Nephron progenitor cell (in vitro differentiated cells): ENCODE measurements at regions not wholly inside any gene's neighbourhood (a gene's known extent, or its start where the extent isn't known, plus 50 kb on each side); places are given as distances from the start of the nearest gene placed in this dataset.

Experiments
- DNase-seq: peaks from one replicate; pipeline ENCODE4 v3.0.0; 2021
- H3K27ac Mint-ChIP-seq: 2 replicates; pipeline ENCODE4 v1.8.0; 2021; ENCODE audit warnings: mild to moderate bottlenecking, moderate library complexity, mixed read lengths
- H3K27me3 Mint-ChIP-seq: 2 replicates; pipeline ENCODE4 v1.8.0; 2021; ENCODE audit warnings: mild to moderate bottlenecking, low read depth, mixed read lengths; ENCODE audit not compliant: poor library complexity
- H3K36me3 Mint-ChIP-seq: 2 replicates; pipeline ENCODE4 v1.8.0; 2021; ENCODE audit warnings: low read depth, mixed read lengths
- H3K4me1 Mint-ChIP-seq: 2 replicates; pipeline ENCODE4 v1.8.0; 2021; ENCODE audit warnings: mixed read lengths
- H3K4me3 Mint-ChIP-seq: 2 replicates; pipeline ENCODE4 v1.8.0; 2021; ENCODE audit warnings: mild to moderate bottlenecking, moderate library complexity, mixed read lengths
- H3K9me3 Mint-ChIP-seq: 2 replicates; pipeline ENCODE4 v1.8.0; 2021; ENCODE audit warnings: mild to moderate bottlenecking, moderate library complexity, mixed read lengths
- TF ChIP-seq, protein P1 (sequence below): fragments of 200-600 bp; sonication (generic); IDR thresholded peaks from 2 replicates; pipeline ENCODE4 v1.5.0; 2021; ENCODE audit warnings: antibody characterized with exemption

DNA sequence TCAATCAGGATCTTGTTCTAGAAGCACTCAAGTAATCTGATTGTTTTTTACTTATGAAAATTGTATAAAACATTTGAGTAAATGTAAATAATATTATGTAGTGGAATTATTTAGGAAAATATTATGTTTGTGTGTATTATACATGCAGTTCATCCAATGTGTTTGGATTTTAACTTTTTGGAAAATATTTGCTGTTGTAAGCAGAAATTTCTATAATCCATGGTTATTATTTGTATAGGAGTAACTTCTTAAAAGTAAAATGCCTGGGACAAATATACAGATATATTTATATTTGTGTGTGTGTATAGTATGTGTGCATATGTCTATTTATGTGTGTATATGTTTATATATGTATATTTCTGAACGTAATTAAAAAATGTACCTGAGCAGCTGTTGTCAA, 1394.6 kb upstream of the AGA start:
- Mint-ChIP-seq H3K27ac (no peak overlapping the region), H3K4me3 (no peak overlapping the region), H3K27me3 (peaks cover 4% of the 10 kb centered on the region), H3K36me3 (no peaks in the 10 kb centered on the region), H3K9me3 (no peaks in the 10 kb centered on the region), H3K4me1 (no peaks in the 10 kb centered on the region)
- DNase-seq = no peak
- TF ChIP-seq, protein P1, sequence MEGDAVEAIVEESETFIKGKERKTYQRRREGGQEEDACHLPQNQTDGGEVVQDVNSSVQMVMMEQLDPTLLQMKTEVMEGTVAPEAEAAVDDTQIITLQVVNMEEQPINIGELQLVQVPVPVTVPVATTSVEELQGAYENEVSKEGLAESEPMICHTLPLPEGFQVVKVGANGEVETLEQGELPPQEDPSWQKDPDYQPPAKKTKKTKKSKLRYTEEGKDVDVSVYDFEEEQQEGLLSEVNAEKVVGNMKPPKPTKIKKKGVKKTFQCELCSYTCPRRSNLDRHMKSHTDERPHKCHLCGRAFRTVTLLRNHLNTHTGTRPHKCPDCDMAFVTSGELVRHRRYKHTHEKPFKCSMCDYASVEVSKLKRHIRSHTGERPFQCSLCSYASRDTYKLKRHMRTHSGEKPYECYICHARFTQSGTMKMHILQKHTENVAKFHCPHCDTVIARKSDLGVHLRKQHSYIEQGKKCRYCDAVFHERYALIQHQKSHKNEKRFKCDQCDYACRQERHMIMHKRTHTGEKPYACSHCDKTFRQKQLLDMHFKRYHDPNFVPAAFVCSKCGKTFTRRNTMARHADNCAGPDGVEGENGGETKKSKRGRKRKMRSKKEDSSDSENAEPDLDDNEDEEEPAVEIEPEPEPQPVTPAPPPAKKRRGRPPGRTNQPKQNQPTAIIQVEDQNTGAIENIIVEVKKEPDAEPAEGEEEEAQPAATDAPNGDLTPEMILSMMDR = no peak

DNA sequence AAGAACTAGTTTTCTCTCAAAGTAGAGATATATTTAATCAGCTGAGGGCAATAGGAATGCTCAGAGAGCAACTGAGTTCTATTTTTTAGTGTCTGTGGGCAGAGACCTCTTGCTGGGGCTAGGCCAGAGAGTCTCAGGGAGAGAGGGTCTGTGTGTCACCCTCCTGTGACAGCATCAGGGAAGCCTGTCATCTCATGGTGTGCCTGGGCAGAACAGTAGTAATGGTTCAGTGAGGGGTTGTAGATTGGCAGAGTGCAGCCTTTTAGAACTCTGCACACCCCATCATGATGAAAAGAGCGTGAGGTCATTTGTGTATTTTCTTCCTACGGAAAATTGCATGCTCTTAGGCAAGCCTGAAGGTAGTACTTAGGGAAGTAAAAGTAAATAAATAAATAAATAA, 1396.5 kb upstream of the AGA start:
- H3K9me3 Mint-ChIP-seq = no peaks in the 10 kb centered on the region
- no peaks in the 10 kb centered on the region for H3K36me3 Mint-ChIP-seq
- H3K4me3 Mint-ChIP-seq = no peak overlapping the region
- H3K27ac Mint-ChIP-seq = no peak overlapping the region
- peaks cover 7% of the 10 kb centered on the region for H3K27me3 Mint-ChIP-seq
- DNase-seq = no peak
- TF ChIP-seq, protein P1 = no peak
- no peaks in the 10 kb centered on the region for H3K4me1 Mint-ChIP-seq

DNA sequence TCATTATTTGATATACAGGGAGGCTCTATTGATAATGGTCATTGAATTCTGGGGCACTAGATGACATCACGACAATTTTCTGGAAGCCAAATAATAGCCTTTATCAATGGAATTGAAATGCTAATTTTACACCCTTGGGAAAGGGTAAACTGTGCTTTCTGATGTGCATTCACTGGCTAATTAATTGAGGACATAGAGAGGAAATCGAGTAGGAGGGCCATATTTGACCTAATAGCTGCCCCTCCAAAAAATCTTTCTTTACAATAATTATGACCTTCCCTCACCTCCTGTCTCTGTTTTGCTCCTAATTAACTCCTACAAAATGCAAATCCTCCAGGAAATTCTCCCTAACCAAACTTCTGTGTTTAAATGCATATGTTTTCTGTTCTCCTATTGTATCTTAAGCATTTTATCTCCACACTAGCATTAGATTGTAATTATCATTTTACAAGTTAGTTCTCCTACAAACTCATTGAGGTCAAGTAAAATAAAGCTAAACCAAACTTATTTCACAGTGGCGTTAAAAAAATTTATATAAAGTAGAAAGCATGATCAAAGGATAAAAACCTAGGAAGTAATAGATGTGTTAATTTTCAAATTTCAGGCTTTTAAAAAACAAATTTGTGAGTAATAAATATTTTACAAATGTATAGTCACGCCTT, 1414.0 kb upstream of the AGA start:
- no peak overlapping the region for H3K27ac Mint-ChIP-seq
- H3K27me3 Mint-ChIP-seq = no peaks in the 10 kb centered on the region
- TF ChIP-seq, protein P1 = no peak
- no peaks in the 10 kb centered on the region for H3K4me1 Mint-ChIP-seq
- no peak for DNase-seq
- H3K4me3 Mint-ChIP-seq = no peak overlapping the region
- H3K9me3 Mint-ChIP-seq = no peaks in the 10 kb centered on the region
- no peaks in the 10 kb centered on the region for H3K36me3 Mint-ChIP-seq

DNA sequence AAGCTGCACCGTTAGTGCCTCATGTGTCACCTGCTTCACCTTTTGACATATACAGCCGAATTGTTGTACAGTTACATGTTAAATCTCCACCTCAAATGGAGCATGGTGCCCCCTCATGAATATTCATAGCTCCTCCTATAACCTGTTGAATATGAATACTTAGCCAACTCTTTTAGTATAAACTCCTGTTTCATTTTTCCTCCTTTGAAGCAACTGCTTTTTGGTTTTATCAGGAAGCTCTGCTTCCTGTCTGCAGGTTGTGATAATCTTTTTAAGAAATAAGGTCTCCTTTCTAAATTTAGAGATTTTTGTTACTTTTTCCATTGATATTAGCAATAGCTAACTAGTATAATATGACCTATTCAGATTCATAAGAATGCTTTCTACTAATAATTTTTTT, 1429.2 kb upstream of the AGA start:
- DNase-seq = no peak
- no peaks in the 10 kb centered on the region for H3K36me3 Mint-ChIP-seq
- H3K27me3 Mint-ChIP-seq = no peaks in the 10 kb centered on the region
- no peak overlapping the region for H3K27ac Mint-ChIP-seq
- TF ChIP-seq, protein P1 = no peak
- H3K4me3 Mint-ChIP-seq = no peak overlapping the region
- no peaks in the 10 kb centered on the region for H3K4me1 Mint-ChIP-seq
- no peaks in the 10 kb centered on the region for H3K9me3 Mint-ChIP-seq

DNA sequence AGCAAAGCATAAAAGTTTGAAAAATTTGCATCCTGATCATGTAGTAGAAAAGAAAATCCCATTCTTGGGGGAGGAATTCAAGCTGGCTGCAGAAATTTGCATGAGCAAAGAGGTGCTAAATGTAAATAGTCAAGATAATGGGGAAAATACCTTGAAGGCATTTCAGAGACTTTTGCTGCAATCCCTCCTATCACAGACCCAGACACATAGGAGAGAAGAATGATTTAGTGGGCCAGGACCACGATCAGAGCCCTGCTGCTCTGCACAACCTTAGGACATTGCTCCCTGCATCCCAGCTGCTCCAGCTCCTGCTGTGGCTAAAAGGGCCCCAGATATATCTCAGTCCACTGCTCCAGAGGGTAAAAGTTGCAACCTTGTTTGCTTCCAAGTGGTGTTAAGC, 1439.7 kb upstream of the AGA start:
- Mint-ChIP-seq H3K9me3 (peaks cover 23% of the 10 kb centered on the region), H3K27me3 (no peaks in the 10 kb centered on the region), H3K27ac (no peak overlapping the region), H3K4me3 (no peak overlapping the region), H3K4me1 (no peaks in the 10 kb centered on the region), H3K36me3 (no peaks in the 10 kb centered on the region)
- DNase-seq = no peak
- TF ChIP-seq, protein P1 = no peak

DNA sequence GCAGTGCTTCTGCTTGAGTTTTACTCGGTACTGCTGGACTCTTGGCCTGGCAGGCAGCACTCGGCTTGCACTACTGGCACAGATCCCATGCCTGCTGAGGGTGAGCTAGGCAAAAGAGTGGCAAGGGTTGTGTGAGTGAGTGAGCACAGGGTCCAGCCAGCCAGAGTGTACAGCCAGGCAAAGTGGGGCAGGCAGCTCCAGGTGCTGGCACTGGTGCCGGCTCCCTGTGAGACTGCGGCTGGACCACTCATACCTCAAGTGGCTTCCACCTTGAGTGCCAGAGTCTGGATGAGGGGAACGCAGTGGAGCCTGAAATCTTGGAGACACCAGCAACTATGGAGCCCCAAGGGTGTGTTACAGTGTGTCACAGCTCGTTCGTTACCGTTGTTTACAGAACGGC, 1451.9 kb upstream of the AGA start:
- Mint-ChIP-seq H3K4me1 (no peaks in the 10 kb centered on the region), H3K9me3 (no peaks in the 10 kb centered on the region), H3K27me3 (no peaks in the 10 kb centered on the region), H3K27ac (no peak overlapping the region), H3K36me3 (no peaks in the 10 kb centered on the region), H3K4me3 (no peak overlapping the region)
- DNase-seq = no peak
- TF ChIP-seq, protein P1 = no peak
